Iris pigment epithelial cell (primary cell): ENCODE measurements at regions not wholly inside any gene's neighbourhood (a gene's known extent, or its start where the extent isn't known, plus 50 kb on each side); places are given as distances from the start of the nearest gene placed in this dataset.
A peak's percentile ranks its signal among the peaks of the same experiment; 100 is the strongest.
"Not testable (repeated sequence)": the region's sequence is repeated elsewhere in the genome, so short reads cannot be mapped to it uniquely, and the experiment has no call there.

Experiments used
- DNase-seq: peaks from one replicate; pipeline ENCODE4 v3.0.0-alpha.2; 2011; ENCODE audit warnings: low read depth

GRCh38 chr5:99586878-99587277 lies 658.1 kb upstream of the CHD1 start:
- DNase-seq, result no peak

DNA sequence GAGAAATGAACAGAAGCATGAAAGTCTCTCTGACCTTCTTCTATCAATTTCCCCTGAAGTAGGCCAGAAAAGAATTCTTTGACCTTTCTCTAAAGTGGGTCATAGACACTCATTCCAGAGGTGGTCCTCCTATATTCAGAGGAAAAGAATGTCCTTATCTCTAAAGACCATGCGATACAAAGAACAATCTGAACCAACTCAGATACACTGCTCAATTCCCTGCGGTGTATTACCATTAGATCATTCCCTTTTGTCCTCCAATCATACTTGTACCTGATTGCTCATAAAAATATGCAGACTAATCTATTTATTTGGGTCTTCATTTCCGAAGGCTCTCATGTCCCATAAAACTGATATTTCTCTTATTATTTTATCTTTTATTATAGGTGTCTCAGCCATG lies 652.4 kb upstream of the CHD1 start:
- not testable (repeated sequence) for DNase-seq

- not testable (repeated sequence) for DNase-seq
These were observed 634.3 kb upstream of the CHD1 start for GRCh38 chr5:99562937-99563627.

DNA sequence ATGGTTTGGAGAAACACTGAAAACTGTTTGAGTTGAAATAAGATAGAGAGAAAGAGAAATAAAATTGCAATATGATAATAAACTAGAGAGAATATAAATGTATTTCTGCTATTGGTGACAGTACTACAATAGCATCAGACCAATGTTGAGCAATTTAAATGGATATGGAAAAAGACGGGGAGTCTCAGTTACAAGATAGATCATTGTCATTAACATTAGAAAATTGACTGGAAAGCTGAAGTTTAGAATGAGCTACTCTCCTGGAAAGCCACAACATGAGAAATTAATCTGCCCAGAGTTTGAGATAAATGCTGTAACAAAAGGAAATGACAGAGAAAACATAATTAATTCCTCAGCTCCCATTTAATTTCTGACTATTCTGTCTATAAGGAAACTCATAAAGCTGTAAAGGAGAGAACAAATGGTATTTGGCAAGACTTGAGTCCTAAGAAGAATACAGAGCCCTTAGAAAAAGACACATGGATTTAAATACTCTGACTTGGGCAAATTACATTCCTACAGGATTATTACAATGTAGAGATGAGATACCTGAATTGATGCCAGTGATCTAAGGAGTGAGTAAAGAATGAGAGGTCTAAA lies 624.5 kb upstream of the CHD1 start:
- no peak for DNase-seq

DNA sequence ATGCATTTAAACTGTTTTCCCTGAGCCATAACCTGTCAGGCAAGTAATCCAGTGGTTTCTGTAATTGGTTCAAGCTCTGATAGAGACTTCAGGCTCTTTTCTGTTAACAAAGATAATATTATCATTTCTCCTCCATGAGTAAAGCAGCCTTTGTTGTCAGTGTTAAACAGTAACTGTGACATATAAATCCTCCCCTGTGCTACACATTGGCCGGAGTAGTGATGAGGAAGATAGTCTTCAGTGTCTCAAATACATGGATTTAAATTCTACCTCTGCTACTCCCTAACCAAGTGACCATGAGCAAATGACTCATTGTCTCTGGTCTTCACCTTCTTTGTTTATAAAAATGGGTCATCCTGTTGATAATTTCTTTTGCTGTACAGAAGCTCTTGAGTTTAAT lies 615.5 kb upstream of the CHD1 start:
- no peak for DNase-seq

GRCh38 chr5:99543841-99544240 lies 615.0 kb upstream of the CHD1 start:
- peak; percentile 6 for DNase-seq

DNA sequence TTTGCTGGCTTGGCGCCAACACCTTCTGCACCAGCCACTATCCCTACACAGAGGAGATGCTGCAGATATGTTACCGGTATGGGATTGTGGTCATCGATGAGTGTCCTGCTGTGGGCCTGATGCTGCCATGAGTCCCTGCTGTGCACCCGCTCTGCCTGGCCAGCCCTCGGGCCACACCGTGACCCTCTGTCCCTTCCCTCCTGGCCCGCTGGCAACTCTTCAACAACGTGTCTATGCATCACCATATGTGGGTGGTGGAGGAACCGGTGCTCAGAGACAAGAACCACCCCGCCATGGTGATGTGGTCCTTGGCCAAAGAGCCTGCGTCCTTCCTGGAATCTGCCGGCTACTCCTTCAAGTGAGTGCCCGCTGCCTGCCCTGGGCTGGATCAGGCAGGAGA lies 605.4 kb upstream of the CHD1 start:
- DNase-seq, result not testable (repeated sequence)

GRCh38 chr5:99521666-99522065 lies 592.9 kb upstream of the CHD1 start:
- DNase-seq, result not testable (repeated sequence)

GRCh38 chr5:99515864-99516490 lies 587.2 kb upstream of the CHD1 start:
- DNase-seq, result not testable (repeated sequence)

GRCh38 chr5:99510237-99510866 lies 581.5 kb upstream of the CHD1 start:
- not testable (repeated sequence) for DNase-seq

DNA sequence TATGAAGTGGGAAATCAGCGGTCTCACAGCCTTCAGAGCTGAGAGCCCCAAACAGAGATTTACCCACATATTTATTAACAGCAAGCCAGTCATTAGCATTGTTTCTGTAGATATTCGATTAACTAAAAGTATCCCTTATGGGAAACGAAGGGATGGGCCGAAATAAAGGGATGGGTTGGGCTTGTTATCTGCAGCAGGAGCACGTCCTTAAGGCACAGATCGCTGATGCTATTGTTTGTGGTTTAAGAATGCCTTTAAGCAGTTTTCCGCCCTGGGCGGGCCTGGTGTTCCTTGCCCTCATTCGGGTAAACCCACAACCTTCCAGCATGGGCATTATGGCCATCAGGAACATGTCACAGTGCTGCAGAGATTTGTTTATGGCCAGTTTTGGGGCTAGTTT lies 580.3 kb upstream of the CHD1 start:
- not testable (repeated sequence) for DNase-seq

- DNase-seq, result not testable (repeated sequence)
These were observed 566.6 kb upstream of the CHD1 start for GRCh38 chr5:99495456-99495855.

DNA sequence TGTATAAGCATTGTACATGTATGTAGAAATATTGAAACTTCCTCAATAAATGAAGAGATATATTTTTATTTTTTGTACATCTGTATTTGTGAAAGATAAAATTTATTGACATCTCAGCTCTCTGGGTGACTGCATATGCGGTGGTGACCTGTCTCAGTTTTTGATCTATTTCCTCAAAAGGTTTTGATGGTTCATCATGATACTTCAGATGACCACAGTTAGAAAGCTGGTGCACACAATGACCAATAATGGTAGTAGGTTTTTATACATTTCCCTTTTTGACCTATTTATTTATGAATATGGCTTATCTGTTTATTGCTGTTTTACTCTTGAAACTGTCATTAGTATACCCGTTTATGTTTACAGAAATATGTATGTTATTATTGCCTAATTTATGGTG lies 549.6 kb upstream of the CHD1 start:
- DNase-seq, result not testable (repeated sequence)

GRCh38 chr5:99473328-99473727 lies 544.5 kb upstream of the CHD1 start:
- DNase-seq, result not testable (repeated sequence)

GRCh38 chr5:99471726-99472125 lies 542.9 kb upstream of the CHD1 start:
- DNase-seq, result not testable (repeated sequence)

DNA sequence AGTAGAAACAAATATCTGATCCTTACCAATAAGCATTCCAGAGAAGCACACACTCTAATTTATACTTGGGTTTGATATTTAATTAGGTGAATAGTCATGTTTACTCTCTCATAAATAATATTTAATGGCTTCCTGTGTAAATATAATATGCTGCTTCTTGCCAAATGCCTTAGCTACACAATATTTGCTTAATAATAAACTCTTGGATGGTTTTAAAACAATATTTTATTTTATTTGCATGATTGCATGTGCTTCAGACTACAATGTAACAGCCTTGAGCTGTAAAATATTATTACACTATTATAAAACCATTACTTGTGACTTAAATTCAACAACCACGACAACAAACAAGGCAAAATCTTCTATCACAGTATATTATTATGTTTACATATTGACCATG lies 542.4 kb upstream of the CHD1 start:
- DNase-seq, result not testable (repeated sequence)

GRCh38 chr5:99470636-99471035 lies 541.8 kb upstream of the CHD1 start:
- DNase-seq, result not testable (repeated sequence)

GRCh38 chr5:99460701-99461100 lies 531.9 kb upstream of the CHD1 start:
- DNase-seq, result no peak

GRCh38 chr5:99453196-99453595 lies 524.4 kb upstream of the CHD1 start:
- DNase-seq, result no peak

- DNase-seq, result peak; percentile 24
These were observed 521.0 kb upstream of the CHD1 start for GRCh38 chr5:99449786-99450185.

DNA sequence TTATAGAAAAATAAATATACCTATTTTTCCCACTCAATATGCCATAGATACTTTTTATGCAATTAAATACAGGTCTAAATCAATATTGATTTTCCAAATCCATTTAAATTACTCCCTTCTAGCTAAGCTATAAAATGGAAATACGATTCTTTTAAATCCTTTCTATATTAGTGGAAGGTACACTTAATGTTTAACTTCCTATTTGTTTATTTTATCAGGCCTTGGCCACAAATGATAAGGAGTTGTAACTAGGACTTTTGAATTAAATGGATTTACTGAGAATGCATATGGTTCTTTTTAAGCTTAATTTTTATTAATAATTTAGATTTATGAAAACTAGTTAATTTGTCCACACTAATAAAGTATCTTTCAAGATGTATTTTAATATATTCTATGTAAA lies 517.0 kb upstream of the CHD1 start:
- DNase-seq, result no peak

GRCh38 chr5:99441235-99441634 lies 512.4 kb upstream of the CHD1 start:
- no peak for DNase-seq

DNA sequence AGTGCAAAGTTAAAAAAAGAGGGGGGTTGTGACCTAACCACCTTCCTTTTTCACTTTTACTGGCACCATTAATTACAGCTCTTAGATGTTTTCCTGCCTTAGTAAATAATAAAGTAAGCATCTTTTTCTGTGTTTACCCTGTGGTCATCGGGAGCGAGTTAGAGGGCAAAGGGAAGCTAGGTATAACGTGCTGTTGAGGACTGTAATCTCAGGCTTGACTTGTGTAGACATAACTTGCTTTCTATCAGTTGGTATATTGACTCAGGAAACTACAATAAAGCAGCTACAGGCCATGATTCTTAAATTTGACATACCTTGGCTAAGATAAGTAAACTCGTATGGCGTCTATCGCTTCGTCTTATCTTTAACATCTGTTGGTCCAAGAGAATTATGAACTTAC lies 509.8 kb upstream of the CHD1 start:
- no peak for DNase-seq
